Femur (tissue), 1 donor: ENCODE measurements at regions not wholly inside any gene's neighbourhood (a gene's known extent, or its start where the extent isn't known, plus 50 kb on each side); places are given as distances from the start of the nearest gene placed in this dataset.

ENCODE experiments used
- DNase-seq: peaks from one replicate; pipeline ENCODE4 v3.0.0-alpha.2; 2017

- peak; percentile 59 for DNase-seq
Observed at GRCh38 chr5:139733698-139734538, 61.7 kb upstream of the PSD2 start.

DNA sequence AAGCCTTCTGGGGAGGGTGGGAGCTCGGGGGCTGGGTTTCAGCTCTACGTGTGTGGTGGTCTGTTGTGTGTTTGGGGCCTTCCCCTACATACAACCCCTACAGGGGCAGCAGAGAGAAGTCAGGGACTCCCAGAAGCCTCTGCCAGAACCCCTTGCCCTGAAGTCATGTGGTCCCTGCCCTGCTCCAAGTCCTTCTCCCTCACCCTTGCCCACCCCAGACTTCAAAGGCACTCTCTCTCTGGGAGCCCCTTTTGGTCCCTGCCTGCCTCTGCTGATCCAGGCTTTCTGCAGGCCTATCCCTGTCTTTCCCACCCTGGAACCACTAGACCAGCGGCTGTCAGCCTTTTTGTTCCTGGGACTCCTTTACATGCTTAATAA lies 61.1 kb upstream of the PSD2 start:
- no peak for DNase-seq

GRCh38 chr5:139738193-139739149 lies 57.1 kb upstream of the PSD2 start:
- DNase-seq, result no peak

DNA sequence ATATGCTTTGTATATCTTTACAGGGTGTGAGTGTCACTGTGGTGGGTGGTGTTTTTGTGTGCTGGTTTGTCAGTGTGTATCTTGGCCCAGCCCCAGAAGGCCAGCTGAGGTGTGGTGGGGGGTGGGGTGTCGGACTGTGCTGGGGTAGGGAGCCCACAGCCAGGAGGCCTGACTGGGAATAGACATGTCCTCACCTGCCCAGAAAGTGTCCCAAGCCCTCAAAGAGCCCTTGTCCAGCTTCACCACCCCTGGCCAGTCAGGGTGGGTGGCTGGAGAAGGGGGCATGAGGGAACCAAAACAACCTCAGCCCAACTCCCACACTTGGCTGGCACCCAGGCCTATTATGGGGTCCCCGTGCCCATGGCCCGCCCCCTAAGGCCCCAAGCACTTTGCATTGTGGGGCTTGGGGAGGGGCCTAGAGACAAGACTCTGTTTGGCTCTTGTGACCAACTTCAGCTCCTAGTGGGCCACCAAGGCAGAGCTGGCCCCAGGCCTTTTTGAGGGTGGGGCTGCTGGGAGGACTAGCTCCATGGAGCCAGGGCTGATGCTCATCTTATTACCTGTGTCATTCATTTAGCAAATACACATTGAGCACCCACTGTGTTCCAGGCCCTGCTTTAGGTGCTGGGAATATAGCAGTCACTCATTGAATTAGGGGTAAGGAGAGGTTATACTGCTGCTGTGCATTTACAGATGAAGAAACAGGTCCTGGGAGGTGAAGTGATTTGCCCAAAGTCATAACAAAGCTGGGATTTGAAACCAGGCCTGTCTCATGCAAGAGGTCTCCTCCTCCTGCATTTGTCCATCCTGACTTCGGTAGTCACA lies 56.2 kb upstream of the PSD2 start:
- no peak for DNase-seq

- no peak for DNase-seq
Observed at GRCh38 chr5:139740138-139740991, 55.2 kb upstream of the PSD2 start.

GRCh38 chr5:139740992-139741672 lies 54.5 kb upstream of the PSD2 start:
- no peak for DNase-seq

- DNase-seq, result no peak
Observed at GRCh38 chr5:139741823-139742172, 53.8 kb upstream of the PSD2 start.

DNA sequence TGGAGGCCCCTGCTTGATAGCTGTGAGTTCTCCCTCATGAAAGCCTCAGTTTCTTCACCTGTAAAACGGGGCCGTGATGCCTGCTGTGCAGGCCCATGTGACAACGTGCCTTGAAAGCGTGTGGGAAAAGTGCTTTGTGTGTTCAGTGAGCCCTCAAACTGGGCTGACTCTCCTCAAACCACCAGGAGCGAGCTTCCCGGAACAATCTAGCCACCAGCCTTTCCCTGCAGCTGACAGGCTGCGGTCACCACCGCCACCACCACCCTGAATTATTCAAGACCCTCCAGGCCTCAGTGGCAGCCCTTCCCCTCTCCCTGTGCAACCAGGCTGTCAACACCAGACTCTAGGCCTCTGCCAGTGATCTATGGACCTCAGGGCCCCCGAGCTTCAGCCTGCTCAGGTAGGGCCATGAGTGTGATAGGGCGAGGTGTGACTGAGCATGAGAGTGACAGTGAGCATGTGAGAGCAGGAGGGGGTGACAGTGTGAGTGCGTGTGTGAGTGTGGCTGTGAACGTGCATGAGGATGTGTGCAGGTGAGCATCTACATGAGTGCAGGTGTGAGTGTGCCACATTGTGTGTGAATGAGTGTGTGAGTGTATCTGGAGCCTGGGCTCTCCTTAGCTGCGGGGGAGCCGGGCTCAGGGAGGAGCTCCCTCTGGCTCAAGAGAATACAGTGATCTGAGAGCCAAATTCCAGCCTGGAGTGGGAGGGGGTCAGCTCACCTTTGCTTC lies 53.3 kb upstream of the PSD2 start:
- DNase-seq, result no peak

DNA sequence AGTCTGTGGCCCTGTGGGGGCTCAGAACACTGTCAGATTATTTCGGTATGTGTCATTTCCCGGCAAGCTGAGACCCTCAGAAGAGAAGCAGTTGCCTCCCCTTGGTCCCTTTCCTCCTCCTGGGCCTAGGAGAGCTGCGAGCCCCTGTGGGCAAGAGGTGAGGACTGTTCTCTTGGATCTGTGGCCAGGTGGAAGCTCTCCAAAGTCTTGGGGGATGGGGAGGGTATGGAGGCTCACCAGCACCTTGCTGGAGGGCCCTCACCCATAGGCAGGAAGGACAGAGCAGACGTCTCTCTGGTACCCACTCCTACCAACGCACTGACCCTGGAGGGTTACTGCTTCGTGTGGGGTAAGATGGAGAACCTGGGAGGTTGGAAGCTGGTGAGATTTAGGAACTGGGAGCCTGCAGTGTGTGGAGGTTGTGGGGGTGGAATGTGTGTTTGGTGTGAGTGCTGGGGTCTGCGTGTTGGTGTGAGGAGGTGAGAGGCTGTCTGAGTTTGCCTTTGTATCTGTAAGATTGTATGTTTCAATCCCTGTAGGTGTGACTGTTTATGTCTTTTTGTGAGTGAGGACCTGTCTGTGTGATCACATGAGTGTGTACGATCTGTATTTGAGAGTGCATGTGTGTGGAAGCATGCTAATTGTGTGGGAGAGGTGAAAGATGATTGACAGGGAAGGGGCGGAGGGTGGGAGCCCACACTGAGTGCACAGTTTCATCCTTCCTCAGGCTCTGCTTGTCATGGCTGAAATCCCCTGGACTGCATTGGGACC lies 52.4 kb upstream of the PSD2 start:
- DNase-seq, result no peak

DNA sequence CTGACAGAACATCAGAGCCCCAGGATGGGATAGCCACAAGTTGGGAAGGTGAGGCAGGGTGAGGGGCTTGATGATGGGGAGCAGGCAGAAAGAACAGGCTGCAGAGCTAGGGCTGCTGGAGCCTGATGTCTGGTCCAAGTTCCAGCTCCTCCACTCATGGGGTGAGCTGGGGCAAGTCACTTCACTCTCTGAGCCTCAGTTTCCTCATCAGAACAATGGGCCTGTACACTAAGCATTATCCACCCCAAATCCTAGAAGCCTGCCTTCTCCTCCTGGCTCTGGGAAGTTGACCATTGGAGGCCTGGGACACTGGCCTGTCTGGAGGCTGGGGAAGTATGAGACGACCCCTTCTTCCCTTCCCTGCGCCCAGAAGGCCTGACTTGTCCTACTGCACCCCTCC lies 51.8 kb upstream of the PSD2 start:
- no peak for DNase-seq

DNA sequence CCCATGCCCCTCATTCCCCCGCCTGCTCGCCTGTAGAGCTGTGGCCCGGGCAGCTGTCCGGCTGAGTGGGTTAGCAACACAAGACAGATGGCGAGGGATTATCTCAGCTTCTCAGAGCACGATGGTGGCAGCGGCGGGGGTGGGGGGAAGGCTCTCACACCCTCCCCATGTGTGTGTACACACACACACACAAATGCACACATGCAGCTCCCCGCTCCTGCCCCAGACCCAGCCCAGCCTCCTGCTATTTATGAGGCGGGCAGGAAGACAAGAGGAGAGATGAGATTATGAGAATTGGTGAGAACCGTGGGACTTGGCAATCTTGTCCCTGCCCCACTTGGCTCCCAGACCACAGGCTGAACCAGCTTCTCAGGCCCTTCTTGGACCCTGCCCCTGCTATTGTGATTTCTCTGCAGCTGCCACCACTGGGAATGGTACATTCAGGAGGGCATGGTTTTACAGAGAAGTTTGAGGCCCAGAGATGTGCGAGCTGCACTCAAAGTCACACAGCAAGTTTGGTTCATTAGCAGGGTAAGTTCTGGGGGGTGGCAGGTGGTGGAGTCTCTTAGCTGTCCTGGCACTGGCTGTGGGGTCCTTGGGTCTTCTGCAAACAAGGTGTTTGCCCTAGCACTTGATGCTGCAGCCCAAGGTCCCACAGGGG lies 51.0 kb upstream of the PSD2 start:
- DNase-seq, result peak; percentile 74

DNA sequence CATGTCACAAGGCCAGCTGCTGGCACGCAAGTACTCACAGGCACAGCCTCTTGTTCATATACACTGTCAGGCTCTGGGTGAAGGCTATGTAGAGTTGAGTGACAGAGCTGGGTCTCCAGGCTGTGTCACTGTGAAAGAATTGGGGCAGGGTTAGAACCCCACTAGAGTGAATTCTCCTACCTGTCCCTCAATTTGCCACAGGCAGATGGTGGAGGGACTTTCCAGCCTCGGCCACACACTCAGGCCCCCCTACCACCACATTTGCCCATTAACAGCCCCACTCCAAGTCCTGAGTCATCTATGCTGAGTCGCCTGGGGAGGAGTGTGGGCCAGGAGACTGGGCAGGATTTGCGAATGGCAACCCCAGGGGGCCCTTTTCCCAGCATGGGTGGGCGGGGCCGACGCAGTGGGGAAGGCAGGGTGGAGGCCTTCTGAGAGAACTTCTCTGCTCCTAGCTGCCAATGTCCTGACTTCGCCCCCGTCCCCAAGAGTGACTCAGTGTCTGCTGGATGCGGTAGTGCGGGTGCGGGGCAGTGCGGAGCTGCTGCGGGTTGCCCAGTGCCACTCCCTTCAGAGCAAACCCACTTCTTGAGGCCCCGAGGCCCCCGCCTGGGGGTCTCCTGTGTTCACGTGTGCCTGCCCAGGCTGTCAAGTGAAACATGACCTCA lies 50.3 kb upstream of the PSD2 start:
- DNase-seq, result no peak

GRCh38 chr5:139745800-139746690 lies 49.6 kb upstream of the PSD2 start:
- DNase-seq, result peak; percentile 89
